NCI-H510A treated with DMSO at 0.1 percent for 48 hours (cell line): ENCODE measurements at regions not wholly inside any gene's neighbourhood (a gene's known extent, or its start where the extent isn't known, plus 50 kb on each side); places are given as distances from the start of the nearest gene placed in this dataset.
"Not testable (repeated sequence)": the region's sequence is repeated elsewhere in the genome, so short reads cannot be mapped to it uniquely, and the experiment has no call there.

Experiments
- DNase-seq: peaks from one replicate; lab custom pipeline; 2025; lab: John Stamatoyannopoulos, UW

DNA sequence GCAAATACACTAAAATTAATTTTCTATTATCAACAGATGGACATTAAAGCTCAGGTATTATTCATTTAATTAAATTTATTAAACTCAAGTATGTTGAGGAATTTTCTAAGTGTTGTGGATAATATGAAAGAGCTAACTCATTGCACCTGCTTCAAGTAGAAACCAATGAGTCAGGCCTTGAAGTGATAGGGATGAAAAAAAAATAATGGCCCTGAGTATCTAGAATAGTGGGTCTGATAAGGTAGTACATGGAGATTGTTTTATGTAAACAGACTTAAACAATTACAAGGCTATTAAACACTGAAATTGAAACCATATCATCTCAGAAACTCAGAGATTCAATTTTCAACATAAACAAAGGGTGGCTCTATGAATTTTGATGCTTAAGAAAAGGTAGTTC, 857.1 kb upstream of the GBE1 start:
- DNase-seq = no peak

GRCh38 chr3:82610236-82610635, 848.8 kb upstream of the GBE1 start:
- DNase-seq = no peak

- no peak for DNase-seq
Observed at GRCh38 chr3:82607391-82607790, 845.9 kb upstream of the GBE1 start.

DNA sequence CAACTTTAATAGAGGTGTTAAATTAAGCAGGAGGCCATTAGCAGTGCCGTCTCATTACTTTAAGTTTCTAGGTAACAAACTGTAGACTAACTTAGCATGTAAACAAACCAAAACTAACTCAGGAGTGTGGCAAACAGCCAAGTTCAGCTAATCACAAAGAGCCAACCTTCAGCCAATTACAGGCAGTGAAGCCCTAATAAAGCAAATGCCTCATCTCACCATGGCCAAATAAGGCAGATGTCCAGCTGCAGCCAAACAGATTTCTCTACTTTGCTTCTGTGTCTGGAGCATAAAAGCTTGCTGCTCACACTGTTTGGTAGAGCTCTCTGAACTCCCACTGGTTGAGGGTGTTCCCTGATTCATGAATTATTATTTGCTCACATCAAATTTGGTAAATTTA, 835.4 kb upstream of the GBE1 start:
- DNase-seq = no peak

- no peak for DNase-seq
Observed at GRCh38 chr3:82595530-82595929, 834.1 kb upstream of the GBE1 start.

- peak; percentile 34 for DNase-seq
Observed at GRCh38 chr3:82587174-82587573, 825.7 kb upstream of the GBE1 start.

GRCh38 chr3:82586414-82586813, 825.0 kb upstream of the GBE1 start:
- DNase-seq = peak; percentile 5

DNA sequence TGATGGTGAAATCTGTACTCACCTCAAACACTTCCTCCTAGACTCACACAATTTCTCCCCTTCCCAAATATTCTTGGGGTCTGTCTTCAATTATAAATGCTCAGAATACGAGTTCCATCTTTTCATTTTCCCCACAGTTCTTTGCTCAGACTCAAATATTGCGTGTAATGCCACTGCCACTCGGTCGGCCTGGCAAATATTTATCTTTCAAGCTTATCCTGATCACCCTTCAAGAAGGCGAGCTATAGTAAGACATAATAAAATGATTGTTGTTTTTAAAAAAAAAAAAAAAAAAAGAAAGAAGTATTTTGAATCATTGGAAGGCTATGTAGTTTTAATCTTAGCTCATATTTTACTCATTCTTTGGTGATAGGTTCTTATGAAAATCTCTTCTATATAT, 824.6 kb upstream of the GBE1 start:
- DNase-seq = not testable (repeated sequence)

DNA sequence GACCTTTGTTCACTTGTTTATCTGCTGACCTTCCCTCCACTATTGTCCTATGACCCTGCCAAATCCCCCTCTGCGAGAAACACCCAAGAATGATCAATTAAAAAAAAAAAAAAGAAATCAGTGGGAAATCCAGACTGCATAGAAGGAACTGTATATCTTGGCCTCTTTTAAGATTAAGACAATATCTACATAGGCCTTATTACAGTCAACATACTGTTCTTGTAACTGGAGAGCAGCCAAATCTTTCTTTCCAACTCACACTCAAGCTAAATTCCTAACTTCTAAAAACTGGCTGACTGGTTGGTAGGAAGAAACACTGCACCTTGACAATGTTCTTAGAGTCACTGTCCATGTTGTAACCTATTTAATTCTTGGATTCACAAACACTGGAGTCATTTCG, 824.1 kb upstream of the GBE1 start:
- DNase-seq = peak; percentile 11

- not testable (repeated sequence) for DNase-seq
Observed at GRCh38 chr3:82584861-82585260, 823.4 kb upstream of the GBE1 start.

GRCh38 chr3:82584415-82584814, 823.0 kb upstream of the GBE1 start:
- not testable (repeated sequence) for DNase-seq

GRCh38 chr3:82581350-82581749, 819.9 kb upstream of the GBE1 start:
- no peak for DNase-seq

GRCh38 chr3:82572721-82573120, 811.3 kb upstream of the GBE1 start:
- DNase-seq = no peak

DNA sequence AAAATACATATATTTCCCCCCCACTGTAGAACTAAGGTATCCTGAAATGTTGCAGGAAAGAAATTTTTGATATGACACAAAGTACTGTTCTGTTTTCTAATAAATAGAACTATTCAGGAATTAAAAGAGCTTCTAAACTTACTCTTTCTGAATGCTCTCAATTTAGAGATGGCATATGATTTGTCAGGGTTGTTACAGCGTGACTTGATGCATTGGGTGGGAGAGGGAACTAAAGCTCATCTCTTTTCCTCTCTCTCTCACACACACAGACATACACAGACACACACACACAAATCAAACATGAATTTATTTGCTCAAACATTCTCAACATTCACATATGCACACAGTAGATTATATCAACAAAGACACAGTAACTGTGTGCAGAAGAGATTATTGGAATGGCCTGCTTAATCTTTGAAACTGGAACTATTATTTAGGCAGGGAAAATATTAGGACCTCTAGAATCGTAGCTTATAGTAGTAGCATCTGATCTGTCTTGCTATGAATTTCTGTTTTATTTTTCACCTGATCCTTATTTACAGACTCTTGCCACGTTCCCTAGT, 807.4 kb upstream of the GBE1 start:
- no peak for DNase-seq

GRCh38 chr3:82567029-82567600, 805.7 kb upstream of the GBE1 start:
- no peak for DNase-seq

DNA sequence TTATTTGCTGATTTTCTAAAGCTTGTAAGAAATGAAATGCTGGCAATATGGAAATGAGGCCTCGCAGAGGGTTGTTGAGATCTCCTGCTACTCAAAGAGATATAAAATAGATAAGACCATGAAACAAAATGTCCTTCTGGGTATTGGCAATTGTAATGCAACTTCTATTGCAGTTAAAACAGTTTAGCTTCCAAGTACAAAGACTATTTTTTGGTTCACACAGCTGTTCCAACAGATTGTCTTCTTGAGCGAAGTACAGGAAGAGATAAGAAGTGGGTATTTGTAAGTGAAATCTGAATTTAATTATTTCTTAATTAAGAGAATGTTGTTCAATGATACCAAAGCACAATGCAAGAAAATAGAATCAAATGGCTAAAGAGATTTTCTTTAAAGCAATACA, 801.5 kb upstream of the GBE1 start:
- no peak for DNase-seq

DNA sequence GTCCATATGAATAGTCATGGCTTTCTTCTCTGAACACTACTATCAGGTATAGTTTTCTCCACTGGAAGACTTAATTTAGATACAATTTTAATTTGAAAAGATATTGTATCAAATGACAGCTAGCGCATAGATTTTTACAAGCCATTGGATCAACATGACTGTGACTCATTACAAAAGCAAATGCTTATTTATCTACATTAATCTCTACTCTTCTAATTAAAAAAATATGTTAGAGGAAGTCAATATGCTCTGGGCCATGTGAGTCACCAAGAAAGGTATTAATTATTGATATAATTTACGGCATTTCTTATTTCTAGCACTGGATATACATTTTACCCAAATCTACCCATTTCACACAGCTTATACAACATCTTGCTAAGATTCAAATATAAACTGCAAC, 800.3 kb upstream of the GBE1 start:
- DNase-seq = no peak

DNA sequence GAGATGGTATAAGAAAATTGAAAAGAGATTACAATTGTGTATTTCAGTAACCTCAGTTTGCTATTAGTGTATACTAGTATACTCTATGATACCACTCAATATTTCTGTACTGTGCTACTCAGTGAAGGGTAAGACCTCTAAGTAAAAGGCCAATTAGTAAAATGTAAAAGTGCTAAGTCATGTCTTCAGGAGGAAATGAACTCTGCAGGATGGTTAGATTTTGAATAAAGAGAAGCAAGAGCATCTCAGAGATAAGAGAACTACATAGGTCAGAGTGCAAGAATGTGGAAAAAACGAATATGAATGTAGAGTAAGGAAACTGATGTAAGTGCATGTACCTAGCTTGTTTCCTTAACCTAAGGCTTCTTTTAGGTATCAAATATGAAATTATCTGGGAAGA, 796.6 kb upstream of the GBE1 start:
- no peak for DNase-seq

DNA sequence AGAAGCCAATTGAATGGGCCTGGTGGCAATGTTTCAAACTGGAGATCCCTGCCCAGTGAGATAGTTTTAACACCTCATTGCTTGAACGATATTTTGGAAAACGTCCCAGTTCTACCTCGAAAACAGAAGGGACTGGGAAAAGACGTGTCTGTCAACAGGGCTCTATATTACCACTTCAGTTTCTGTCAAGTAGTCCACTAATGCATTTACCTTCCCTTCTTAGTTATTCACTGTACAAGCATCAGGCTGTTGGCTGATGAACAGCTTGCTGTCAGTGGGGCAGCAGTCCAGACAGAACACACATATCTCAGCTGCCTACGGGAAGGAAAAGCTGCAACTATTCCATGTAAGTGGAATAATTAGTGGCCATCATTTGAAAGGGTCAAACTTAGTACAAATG, 794.7 kb upstream of the GBE1 start:
- no peak for DNase-seq

- DNase-seq = not testable (repeated sequence)
Observed at GRCh38 chr3:82542556-82542955, 781.1 kb upstream of the GBE1 start.

DNA sequence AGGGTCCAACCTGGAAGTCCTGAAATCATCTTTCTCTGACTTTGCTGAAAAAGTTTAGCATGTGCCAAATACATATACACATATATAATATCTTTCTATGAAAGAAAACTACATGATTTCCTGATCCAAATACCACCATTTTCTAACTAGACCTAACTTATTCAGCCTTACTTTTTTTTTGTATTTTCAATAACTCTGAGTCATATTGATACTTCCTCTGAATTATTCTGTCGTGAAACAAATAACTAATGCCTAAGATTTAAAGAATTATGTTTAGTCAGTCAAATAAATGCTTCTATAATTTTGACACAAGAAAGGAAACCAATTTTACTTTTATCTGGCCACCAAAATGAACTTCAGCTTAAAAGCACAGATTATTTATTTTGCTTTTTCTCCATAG, 760.2 kb upstream of the GBE1 start:
- no peak for DNase-seq

DNA sequence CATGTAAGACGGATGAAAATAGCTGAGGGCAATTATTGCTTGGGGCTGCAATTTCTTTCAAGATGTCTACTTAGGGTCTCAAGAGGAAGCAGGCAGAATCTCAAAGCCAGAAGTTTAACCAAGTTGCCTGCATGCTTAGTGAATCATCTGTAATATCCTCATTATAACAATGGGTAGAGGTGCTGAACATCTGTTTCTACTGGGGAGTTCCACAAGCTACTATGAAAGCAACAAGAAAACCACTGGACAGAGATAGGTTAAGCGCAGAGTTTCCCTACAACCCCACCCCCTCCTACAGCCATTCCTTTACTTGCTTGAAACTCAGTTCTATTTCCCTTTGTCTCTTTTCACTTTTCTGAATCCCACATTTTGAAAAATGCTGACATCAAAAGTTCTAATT, 759.4 kb upstream of the GBE1 start:
- no peak for DNase-seq

- no peak for DNase-seq
Observed at GRCh38 chr3:82509951-82510603, 748.6 kb upstream of the GBE1 start.
